CD14-positive monocyte (primary cell): ENCODE measurements at regions not wholly inside any gene's neighbourhood (a gene's known extent, or its start where the extent isn't known, plus 50 kb on each side); places are given as distances from the start of the nearest gene placed in this dataset.

Source experiments
- DNase-seq, 3 donors: peaks; one replicate each; pipeline ENCODE4 v3.0.0-alpha.2; 2011 to 2022
- H2AFZ ChIP-seq: 2 replicates; pipeline ENCODE4 v1.6.0; 2012; ENCODE audit warnings: mild to moderate bottlenecking, low read depth, low read length, inconsistent platforms; ENCODE audit not compliant: insufficient read depth, poor library complexity, severe bottlenecking
- H3K27ac ChIP-seq, 2 donors: 1 replicate in 1 of 2; 2 replicates in 1 of 2; pipeline ENCODE4 v1.5.1; 2012 to 2013; ENCODE audit warnings: low read length in 2 of 2, control low read depth in 1 of 2, inconsistent platforms in 1 of 2, low read depth in 1 of 2, mild to moderate bottlenecking in 1 of 2
- H3K27me3 ChIP-seq, 2 donors: one replicate each; pipeline versions ENCODE4 v1.6.0 to v1.6.1; 2011 to 2013; ENCODE audit warnings: low read length in 2 of 2; ENCODE audit not compliant: control insufficient read depth in 2 of 2, insufficient read depth in 2 of 2
- H3K36me3 ChIP-seq, 2 donors: replicated peaks in 1 of 2; 1 replicate in 1 of 2; 2 replicates in 1 of 2; pipeline versions ENCODE4 v1.5.1 to v1.6.1; 2012 to 2013; ENCODE audit warnings: low read length in 2 of 2, control low read depth in 1 of 2, inconsistent platforms in 1 of 2, mild to moderate bottlenecking in 1 of 2; ENCODE audit not compliant: insufficient read depth in 2 of 2, control insufficient read depth in 1 of 2
- H3K4me1 ChIP-seq, 2 donors: 1 replicate in 1 of 2; 2 replicates in 1 of 2; pipeline versions ENCODE4 v1.5.1 to v1.6.1; 2012 to 2013; ENCODE audit warnings: low read length in 2 of 2, control low read depth in 1 of 2, inconsistent platforms in 1 of 2, mild to moderate bottlenecking in 1 of 2, moderate library complexity in 1 of 2; ENCODE audit not compliant: insufficient read depth in 2 of 2, control insufficient read depth in 1 of 2
- H3K4me2 ChIP-seq: replicated peaks from 2 replicates; pipeline ENCODE3; 2012; ENCODE audit warnings: low read length, moderate library complexity, mild to moderate bottlenecking; ENCODE audit not compliant: poor library complexity, severe bottlenecking; ENCODE audit errors: extremely low read depth
- H3K4me3 ChIP-seq, 3 experiments: fragments of 200-600 bp in 1 of 3; sonication (generic) in 1 of 3; replicated peaks in 1 of 3; 1 replicate in 2 of 3; 2 replicates in 1 of 3; pipeline ENCODE4 v1.5.1; 2011 to 2013; ENCODE audit warnings: low read length in 3 of 3, mild to moderate bottlenecking in 3 of 3, control low read depth in 2 of 3, low read depth in 2 of 3, inconsistent platforms in 1 of 3, moderate library complexity in 1 of 3
- H3K79me2 ChIP-seq: 2 replicates; pipeline ENCODE4 v1.6.0; 2012; ENCODE audit warnings: mild to moderate bottlenecking, control low read depth, inconsistent platforms, low read length, moderate library complexity; ENCODE audit not compliant: insufficient read depth
- H3K9ac ChIP-seq: 2 replicates; pipeline ENCODE4 v1.6.0; 2017; ENCODE audit warnings: low read length, mild to moderate bottlenecking; ENCODE audit not compliant: insufficient read depth, poor library complexity, severe bottlenecking
- H3K9me3 ChIP-seq, 2 donors: replicated peaks in 1 of 2; 1 replicate in 1 of 2; 2 replicates in 1 of 2; pipeline versions ENCODE4 v1.5.1 to v1.6.1; 2012 to 2013; ENCODE audit warnings: low read length in 2 of 2, control low read depth in 1 of 2; ENCODE audit not compliant: control insufficient read depth in 1 of 2, insufficient read depth in 1 of 2
- H4K20me1 ChIP-seq: 2 replicates; pipeline ENCODE4 v1.6.0; 2012; ENCODE audit warnings: mild to moderate bottlenecking, low read length, control low read depth, moderate library complexity; ENCODE audit not compliant: insufficient read depth
- H3K27ac Mint-ChIP-seq, 7 donors: one replicate each; pipeline ENCODE4 v1.8.0; 2020; ENCODE audit warnings: mild to moderate bottlenecking in 7 of 7, mixed read lengths in 7 of 7, moderate library complexity in 6 of 7, inconsistent platforms in 2 of 7
- H3K27me3 Mint-ChIP-seq, 3 donors: one replicate each; pipeline ENCODE4 v1.8.0; 2021 to 2022; ENCODE audit warnings: low read depth in 3 of 3, mild to moderate bottlenecking in 3 of 3, mixed read lengths in 3 of 3, moderate library complexity in 3 of 3, inconsistent platforms in 1 of 3
- H3K36me3 Mint-ChIP-seq, 2 donors: one replicate each; pipeline ENCODE4 v1.8.0; 2020; ENCODE audit warnings: mixed read lengths in 2 of 2, inconsistent platforms in 1 of 2, mild to moderate bottlenecking in 1 of 2
- H3K4me1 Mint-ChIP-seq: one replicate; pipeline ENCODE4 v1.8.0; 2020; ENCODE audit warnings: mild to moderate bottlenecking, mixed read lengths
- H3K4me3 Mint-ChIP-seq, 2 donors: one replicate each; pipeline ENCODE4 v1.8.0; 2020; ENCODE audit warnings: mild to moderate bottlenecking in 2 of 2, mixed read lengths in 2 of 2, moderate library complexity in 1 of 2
- H3K9me3 Mint-ChIP-seq, 7 donors: one replicate each; pipeline ENCODE4 v1.8.0; 2020 to 2022; ENCODE audit warnings: mixed read lengths in 7 of 7, mild to moderate bottlenecking in 6 of 7, moderate library complexity in 6 of 7, inconsistent platforms in 2 of 7
- WGBS: methylation state at CpG from one replicate; pipeline ENCODE4 v1.1.5; 2013; ENCODE audit warnings: missing lambda C conversion rate; ENCODE audit not compliant: insufficient coverage; 5-methylcytosine and 5-hydroxymethylcytosine counted together
- intact Hi-C, 2 donors: fragments of 100-400 bp; cut with micrococcal nuclease; formaldehyde crosslinking; loops; one replicate each; pipeline versions ENCODE4 v1.15.0 to v1.15.1; 2023
- TF ChIP-seq, protein P1 (sequence below): fragments of 200-600 bp; IDR thresholded peaks from one replicate; pipeline ENCODE4 v1.8.0; 2022; ENCODE audit warnings: antibody characterized with exemption, mild to moderate bottlenecking

DNA sequence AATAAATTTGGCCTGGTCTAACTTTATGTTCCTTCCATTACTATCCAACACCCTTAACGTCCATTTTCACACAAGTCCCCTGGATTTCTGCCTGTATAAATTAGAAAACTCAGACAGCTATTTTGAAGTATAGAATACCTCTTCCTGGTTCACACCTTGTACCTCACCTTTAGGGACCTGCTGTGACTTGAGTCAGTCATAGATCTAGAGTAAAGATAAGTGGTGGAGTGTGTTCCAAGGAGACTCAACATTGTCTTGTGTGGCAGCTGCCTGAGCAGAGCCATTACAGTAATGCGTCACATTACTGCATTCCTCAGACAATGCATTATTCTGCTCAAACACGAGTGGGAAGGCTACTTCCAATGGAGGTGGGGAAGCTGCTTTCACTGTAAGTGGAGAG lies 513.9 kb downstream of the ADRA2A start:
- H3K27ac Mint-ChIP-seq: no peak overlapping the region
- H3K4me2 ChIP-seq: no peak overlapping the region
- H3K4me1 Mint-ChIP-seq: no peaks in the 10 kb centered on the region
- peaks cover 0 to 3% (median 2%) of the 10 kb centered on the region in 3 donors for H3K27me3 Mint-ChIP-seq
- H4K20me1 ChIP-seq: no peaks in the 10 kb centered on the region
- H2AFZ ChIP-seq: no peak overlapping the region
- no peaks in the 10 kb centered on the region for H3K9me3 ChIP-seq
- no peak overlapping the region for H3K27ac ChIP-seq
- no peaks in the 10 kb centered on the region for H3K4me1 ChIP-seq
- no peak overlapping the region for H3K9ac ChIP-seq
- no peak overlapping the region for H3K4me3 Mint-ChIP-seq
- no peaks in the 10 kb centered on the region for H3K36me3 ChIP-seq
- H3K79me2 ChIP-seq: no peaks in the 10 kb centered on the region
- no peak overlapping the region for H3K4me3 ChIP-seq
- TF ChIP-seq, protein P1, sequence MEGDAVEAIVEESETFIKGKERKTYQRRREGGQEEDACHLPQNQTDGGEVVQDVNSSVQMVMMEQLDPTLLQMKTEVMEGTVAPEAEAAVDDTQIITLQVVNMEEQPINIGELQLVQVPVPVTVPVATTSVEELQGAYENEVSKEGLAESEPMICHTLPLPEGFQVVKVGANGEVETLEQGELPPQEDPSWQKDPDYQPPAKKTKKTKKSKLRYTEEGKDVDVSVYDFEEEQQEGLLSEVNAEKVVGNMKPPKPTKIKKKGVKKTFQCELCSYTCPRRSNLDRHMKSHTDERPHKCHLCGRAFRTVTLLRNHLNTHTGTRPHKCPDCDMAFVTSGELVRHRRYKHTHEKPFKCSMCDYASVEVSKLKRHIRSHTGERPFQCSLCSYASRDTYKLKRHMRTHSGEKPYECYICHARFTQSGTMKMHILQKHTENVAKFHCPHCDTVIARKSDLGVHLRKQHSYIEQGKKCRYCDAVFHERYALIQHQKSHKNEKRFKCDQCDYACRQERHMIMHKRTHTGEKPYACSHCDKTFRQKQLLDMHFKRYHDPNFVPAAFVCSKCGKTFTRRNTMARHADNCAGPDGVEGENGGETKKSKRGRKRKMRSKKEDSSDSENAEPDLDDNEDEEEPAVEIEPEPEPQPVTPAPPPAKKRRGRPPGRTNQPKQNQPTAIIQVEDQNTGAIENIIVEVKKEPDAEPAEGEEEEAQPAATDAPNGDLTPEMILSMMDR: no peak
- no peaks in the 10 kb centered on the region for H3K9me3 Mint-ChIP-seq
- H3K27me3 ChIP-seq: no peaks in the 10 kb centered on the region
- DNase-seq: no peak
- WGBS: no CpG with 5 or more reads among the region's 3 CpGs
- intact Hi-C loops: loop anchor here (10.0 kb wide), 1 partner anchor 976 kb away; no protein-coding TSS in a partner anchor
- H3K36me3 Mint-ChIP-seq: no peaks in the 10 kb centered on the region

DNA sequence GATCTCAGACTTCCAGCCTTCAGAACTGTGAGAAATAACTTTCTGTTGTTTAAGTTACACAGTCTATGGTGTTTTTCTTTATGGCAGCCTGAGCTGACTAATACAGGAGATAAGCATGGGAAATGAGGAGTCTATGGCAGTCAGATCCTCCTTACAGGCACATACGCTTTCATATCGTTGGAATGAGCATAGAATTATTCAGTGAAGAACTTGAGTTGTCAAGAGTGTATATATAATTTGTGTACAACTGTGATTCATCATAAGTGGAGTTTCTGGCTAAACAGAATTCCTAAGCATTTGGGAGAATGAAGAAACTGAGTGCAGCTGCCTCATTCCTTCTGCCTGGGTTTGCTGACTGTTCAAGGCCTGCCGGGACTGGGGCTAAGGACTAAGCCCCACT lies 516.7 kb downstream of the ADRA2A start:
- no peaks in the 10 kb centered on the region for H3K36me3 ChIP-seq
- no peak overlapping the region for H3K4me2 ChIP-seq
- H2AFZ ChIP-seq: no peak overlapping the region
- intact Hi-C loops: loop anchor here (10.0 kb wide), 1 partner anchor 979 kb away; no protein-coding TSS in a partner anchor
- H3K4me3 ChIP-seq: no peak overlapping the region
- H3K4me1 Mint-ChIP-seq: no peaks in the 10 kb centered on the region
- H3K9me3 Mint-ChIP-seq: no peaks in the 10 kb centered on the region
- WGBS: no CpG with 5 or more reads among the region's 3 CpGs
- H3K27me3 ChIP-seq: no peaks in the 10 kb centered on the region
- no peak overlapping the region for H3K4me3 Mint-ChIP-seq
- no peak for DNase-seq
- H3K27ac Mint-ChIP-seq: no peak overlapping the region
- no peaks in the 10 kb centered on the region for H3K79me2 ChIP-seq
- no peaks in the 10 kb centered on the region for H3K36me3 Mint-ChIP-seq
- no peaks in the 10 kb centered on the region for H3K4me1 ChIP-seq
- no peak overlapping the region for H3K9ac ChIP-seq
- no peak overlapping the region for H3K27ac ChIP-seq
- peaks cover 0 to 3% (median 2%) of the 10 kb centered on the region in 3 donors for H3K27me3 Mint-ChIP-seq
- H4K20me1 ChIP-seq: no peaks in the 10 kb centered on the region
- TF ChIP-seq, protein P1: no peak
- H3K9me3 ChIP-seq: no peaks in the 10 kb centered on the region
